ENCODE measurements at regions not wholly inside any gene's neighbourhood (a gene's known extent, or its start where the extent isn't known, plus 50 kb on each side); places are given as distances from the start of the nearest gene placed in this dataset.
"Not testable (repeated sequence)": the region's sequence is repeated elsewhere in the genome, so short reads cannot be mapped to it uniquely, and the experiment has no call there.

DNA sequence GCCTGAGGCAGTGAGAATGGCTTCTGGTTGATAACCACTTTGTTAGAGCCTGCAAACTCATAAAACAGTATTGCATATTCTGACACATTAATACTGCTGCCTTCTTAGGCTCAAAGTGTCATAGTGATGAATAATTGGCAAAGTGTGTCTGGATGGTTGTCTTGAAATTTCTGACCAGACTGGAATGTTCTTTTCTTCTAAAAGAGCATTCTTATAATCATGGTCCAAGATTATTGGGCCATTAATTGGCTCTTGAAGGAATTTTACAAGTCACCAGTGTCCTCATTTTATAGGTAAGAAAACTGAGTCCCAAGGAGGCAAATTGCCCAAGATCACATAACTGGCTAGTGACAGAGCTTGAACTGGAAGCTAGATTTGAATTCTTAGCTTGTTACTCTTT, 111.7 kb downstream of the PCSK1 start:
- Histone ChIP-seq H3K4me1 (no peaks in the 10 kb centered on the region), H3K9me3 (peaks cover 0 to 5% (median 0%) of the 10 kb centered on the region in 4 donors), H3K4me3 (no peak overlapping the region), H3K27ac (no peak overlapping the region), H3K36me3 (no peaks in the 10 kb centered on the region), H3K27me3 (no peaks in the 10 kb centered on the region)
- DNase-seq (ENCODE audit: low spot score in 2 of 2), result no peak
- TF ChIP-seq, protein P1, sequence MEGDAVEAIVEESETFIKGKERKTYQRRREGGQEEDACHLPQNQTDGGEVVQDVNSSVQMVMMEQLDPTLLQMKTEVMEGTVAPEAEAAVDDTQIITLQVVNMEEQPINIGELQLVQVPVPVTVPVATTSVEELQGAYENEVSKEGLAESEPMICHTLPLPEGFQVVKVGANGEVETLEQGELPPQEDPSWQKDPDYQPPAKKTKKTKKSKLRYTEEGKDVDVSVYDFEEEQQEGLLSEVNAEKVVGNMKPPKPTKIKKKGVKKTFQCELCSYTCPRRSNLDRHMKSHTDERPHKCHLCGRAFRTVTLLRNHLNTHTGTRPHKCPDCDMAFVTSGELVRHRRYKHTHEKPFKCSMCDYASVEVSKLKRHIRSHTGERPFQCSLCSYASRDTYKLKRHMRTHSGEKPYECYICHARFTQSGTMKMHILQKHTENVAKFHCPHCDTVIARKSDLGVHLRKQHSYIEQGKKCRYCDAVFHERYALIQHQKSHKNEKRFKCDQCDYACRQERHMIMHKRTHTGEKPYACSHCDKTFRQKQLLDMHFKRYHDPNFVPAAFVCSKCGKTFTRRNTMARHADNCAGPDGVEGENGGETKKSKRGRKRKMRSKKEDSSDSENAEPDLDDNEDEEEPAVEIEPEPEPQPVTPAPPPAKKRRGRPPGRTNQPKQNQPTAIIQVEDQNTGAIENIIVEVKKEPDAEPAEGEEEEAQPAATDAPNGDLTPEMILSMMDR (IDR thresholded peaks at IDR 0.05), result no peak
- TF ChIP-seq POLR2A (IDR thresholded peaks at IDR 0.05), result no peak
- no peak for TF ChIP-seq EP300 (IDR thresholded peaks at IDR 0.05)

DNA sequence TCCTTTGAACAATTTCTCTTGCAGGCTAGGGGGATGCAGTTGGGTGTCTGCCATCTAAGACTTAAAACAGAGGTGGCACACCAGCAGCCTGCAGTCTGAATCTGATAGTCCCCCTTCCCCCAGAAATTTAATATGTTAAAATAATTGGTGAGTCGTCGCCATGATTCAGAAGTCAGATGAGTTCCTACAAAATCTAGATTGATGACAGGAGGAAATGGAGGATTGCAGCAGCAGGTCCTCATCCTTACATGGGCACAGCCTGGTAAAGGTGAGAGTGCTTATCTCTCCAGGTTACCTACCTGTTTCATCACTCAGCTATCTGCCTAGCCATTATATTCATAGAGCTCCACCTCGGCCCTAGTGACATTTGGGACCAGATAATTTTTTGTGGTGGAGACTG, 112.3 kb downstream of the PCSK1 start:
- no peak overlapping the region for H3K4me3 ChIP-seq
- DNase-seq (ENCODE audit: low spot score in 2 of 2), result no peak
- H3K27ac ChIP-seq, result no peak overlapping the region
- TF ChIP-seq EP300 (IDR thresholded peaks at IDR 0.05), result no peak
- TF ChIP-seq POLR2A (IDR thresholded peaks at IDR 0.05), result no peak
- TF ChIP-seq, protein P1 (IDR thresholded peaks at IDR 0.05), result no peak
- H3K36me3 ChIP-seq, result no peaks in the 10 kb centered on the region
- H3K4me1 ChIP-seq, result no peaks in the 10 kb centered on the region
- 98% methylated on average over 3 of the region's 3 CpGs for WGBS, 2 donors
- no peaks in the 10 kb centered on the region for H3K27me3 ChIP-seq
- peaks cover 0 to 5% (median 0%) of the 10 kb centered on the region in 4 donors for H3K9me3 ChIP-seq

DNA sequence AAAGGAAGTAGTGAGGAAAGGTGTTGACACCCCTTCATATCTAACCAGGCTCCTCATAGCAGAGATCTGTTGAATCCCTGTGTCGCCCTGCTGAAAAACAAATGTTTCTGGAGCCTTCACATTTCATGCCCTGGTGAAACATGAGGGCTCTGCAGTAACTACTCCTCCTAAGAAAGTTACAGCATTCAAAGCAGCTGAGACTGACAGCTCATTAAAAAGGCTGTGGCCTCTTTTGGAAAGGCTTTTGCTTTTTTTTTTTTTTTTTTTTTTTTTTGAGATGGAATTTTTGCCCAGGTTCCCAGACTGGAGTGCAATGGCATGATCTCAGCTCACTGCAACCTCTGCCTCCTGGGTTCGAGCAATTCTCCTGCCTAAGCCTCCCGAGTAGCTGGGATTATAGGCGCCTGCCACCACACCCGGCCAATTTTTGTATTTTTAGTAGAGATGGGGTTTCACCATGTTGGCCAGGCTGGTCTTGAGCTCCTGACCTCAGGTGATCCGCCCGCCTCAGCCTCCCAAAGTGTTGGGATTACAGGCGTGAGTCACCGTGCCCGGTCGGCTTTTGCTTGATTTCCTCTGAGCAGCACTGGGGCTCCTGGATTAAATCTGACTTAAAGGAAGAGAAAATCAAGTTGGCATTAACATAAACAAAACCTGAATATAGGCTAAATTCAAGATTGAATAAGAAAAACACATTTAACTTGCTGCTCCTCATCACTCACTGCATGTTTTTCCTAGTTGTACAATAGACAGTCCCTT, 112.9 kb downstream of the PCSK1 start:
- not testable (repeated sequence) for H3K36me3 ChIP-seq; DNase-seq (ENCODE audit: low spot score in 2 of 2); H3K4me3 ChIP-seq; H3K27ac ChIP-seq; H3K9me3 ChIP-seq; H3K27me3 ChIP-seq; H3K4me1 ChIP-seq
- WGBS, 2 donors, result 87 to 95% methylated on average over 11 of the region's 11 CpGs

DNA sequence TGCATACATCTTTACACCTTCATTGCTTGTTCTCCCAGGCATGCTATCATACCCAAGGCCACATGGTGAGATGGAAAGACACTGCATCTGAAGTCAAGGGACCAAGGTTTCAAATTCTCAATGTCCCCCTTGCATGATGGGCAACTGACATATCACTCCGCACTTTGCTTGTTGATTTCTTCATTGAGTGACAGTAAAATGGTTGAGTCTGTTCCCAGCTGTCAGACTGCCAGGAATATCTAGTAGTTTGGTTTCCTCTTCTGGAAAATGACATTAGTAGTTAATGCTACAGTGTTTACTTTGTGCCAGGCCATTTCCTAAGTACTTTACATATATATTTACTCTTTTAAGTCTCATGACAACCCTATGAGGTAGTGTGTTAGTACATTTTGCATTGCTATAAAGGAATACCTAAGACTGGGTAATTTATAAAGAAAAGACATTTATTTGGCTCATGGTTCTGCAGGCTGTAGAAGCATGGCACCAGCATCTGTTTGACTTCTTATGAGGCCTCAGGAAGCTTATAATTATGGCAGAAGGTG, 114.4 kb downstream of the PCSK1 start:
- Histone ChIP-seq H3K27ac (no peak overlapping the region), H3K4me1 (no peaks in the 10 kb centered on the region), H3K9me3 (peaks cover 0 to 5% (median 0%) of the 10 kb centered on the region in 4 donors), H3K4me3 (no peak overlapping the region), H3K36me3 (no peaks in the 10 kb centered on the region), H3K27me3 (no peaks in the 10 kb centered on the region)
- DNase-seq (ENCODE audit: low spot score in 2 of 2), result no peak
- 90 to 96% methylated on average over 1 of the region's 1 CpG for whole genome bisulfite sequencing, 2 donors
- no peak for TF ChIP-seq POLR2A (IDR thresholded peaks at IDR 0.05)
- TF ChIP-seq, protein P1 (IDR thresholded peaks at IDR 0.05), result no peak
- no peak for TF ChIP-seq EP300 (IDR thresholded peaks at IDR 0.05)

DNA sequence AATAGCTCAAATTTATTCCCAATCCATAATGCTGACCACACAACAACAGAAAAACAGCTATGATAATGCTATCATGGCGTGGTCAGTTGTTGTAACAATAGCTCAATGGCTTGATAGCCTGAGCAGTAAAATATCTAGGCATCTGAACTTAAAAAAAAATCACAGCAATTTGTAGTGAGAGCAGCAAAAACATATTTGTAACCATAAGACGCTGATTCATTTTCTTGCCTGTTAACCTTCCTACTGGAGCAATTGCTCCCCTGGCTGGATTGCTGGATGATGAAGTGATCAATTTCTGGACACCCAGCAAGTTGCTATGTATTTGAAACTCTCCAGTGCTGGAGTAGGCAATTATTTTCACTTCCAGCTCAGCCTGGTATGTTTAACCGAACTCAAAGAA, 115.1 kb downstream of the PCSK1 start:
- H3K4me1 ChIP-seq, result no peaks in the 10 kb centered on the region
- no peak for DNase-seq (ENCODE audit: low spot score in 2 of 2)
- H3K27me3 ChIP-seq, result no peaks in the 10 kb centered on the region
- 57 to 62% methylated on average over 3 of the region's 3 CpGs for WGBS, 2 donors
- TF ChIP-seq, protein P1 (IDR thresholded peaks at IDR 0.05), result no peak
- no peak for TF ChIP-seq EP300 (IDR thresholded peaks at IDR 0.05)
- TF ChIP-seq POLR2A (IDR thresholded peaks at IDR 0.05), result no peak
- no peak overlapping the region for H3K4me3 ChIP-seq
- H3K27ac ChIP-seq, result no peak overlapping the region
- peaks cover 0 to 5% (median 0%) of the 10 kb centered on the region in 4 donors for H3K9me3 ChIP-seq
- H3K36me3 ChIP-seq, result no peaks in the 10 kb centered on the region

Measured in tibial nerve (tissue), 4 donors.